HL-60 (cell line): ENCODE measurements at regions not wholly inside any gene's neighbourhood (a gene's known extent, or its start where the extent isn't known, plus 50 kb on each side); places are given as distances from the start of the nearest gene placed in this dataset.

Experiments
- DNase-seq, 2 experiments: peaks; one replicate each; pipeline ENCODE4 v3.0.0-alpha.2; 2010 to 2020; ENCODE audit warnings: low read depth in 1 of 2, low spot score in 1 of 2
- H3K27ac ChIP-seq: fragments of 250-450 bp; sonication (Bioruptor Pico); replicated peaks from 2 replicates; pipeline ENCODE4 v1.5.1; 2020; ENCODE audit warnings: mild to moderate bottlenecking, moderate library complexity
- H3K27me3 ChIP-seq: fragments of 250-450 bp; sonication (Bioruptor Pico); 2 replicates; pipeline ENCODE4 v1.5.1; 2021; ENCODE audit warnings: mild to moderate bottlenecking, moderate library complexity; ENCODE audit not compliant: insufficient read depth, poor library complexity, severe bottlenecking
- H3K4me3 ChIP-seq: replicated peaks from 2 replicates; pipeline ENCODE4 v1.5.1; 2011; ENCODE audit warnings: mild to moderate bottlenecking, control low read depth, low read length; ENCODE audit not compliant: insufficient read depth
- CTCF ChIP-seq: IDR thresholded peaks from one replicate; pipeline ENCODE4 v1.5.1; 2011; ENCODE audit warnings: low read length, control low read depth, inconsistent platforms; ENCODE audit not compliant: insufficient read depth
- GABPA ChIP-seq: IDR thresholded peaks from 2 replicates; pipeline ENCODE4 v1.6.1; 2012; ENCODE audit warnings: low read depth
- POLR2AphosphoS5 ChIP-seq: IDR thresholded peaks from 2 replicates; pipeline ENCODE4 v1.6.1; 2012; ENCODE audit warnings: low read depth
- REST ChIP-seq: IDR thresholded peaks from 2 replicates; pipeline ENCODE4 v1.6.1; 2012; ENCODE audit warnings: low read depth; ENCODE audit not compliant: insufficient replicate concordance
- SPI1 ChIP-seq: IDR thresholded peaks from 2 replicates; pipeline ENCODE4 v1.6.1; 2012; ENCODE audit warnings: low read depth, mild to moderate bottlenecking, borderline replicate concordance

GRCh38 chr7:66537380-66537779 is 91.3 kb upstream of the KCTD7 start:
- DNase-seq, result no peak
- Histone ChIP-seq H3K27me3 (no peaks in the 10 kb centered on the region), H3K4me3 (no peak overlapping the region), H3K27ac (no peak overlapping the region)
- no peak for TF ChIP-seq POLR2AphosphoS5
- no peak for TF ChIP-seq GABPA
- no peak for TF ChIP-seq SPI1
- TF ChIP-seq CTCF, result no peak
- TF ChIP-seq REST, result no peak

GRCh38 chr7:66537876-66538275 is 90.8 kb upstream of the KCTD7 start:
- TF ChIP-seq POLR2AphosphoS5, result no peak
- DNase-seq, result no peak
- Histone ChIP-seq H3K27ac (no peak overlapping the region), H3K27me3 (no peaks in the 10 kb centered on the region), H3K4me3 (no peak overlapping the region)

- H3K27ac ChIP-seq, result no peak overlapping the region
- no peak for TF ChIP-seq REST
- no peak for TF ChIP-seq SPI1
- no peak for TF ChIP-seq CTCF
- TF ChIP-seq GABPA, result no peak
- no peak for TF ChIP-seq POLR2AphosphoS5
These were observed 89.4 kb upstream of the KCTD7 start for GRCh38 chr7:66539264-66539623.

GRCh38 chr7:66539902-66540375 is 88.7 kb upstream of the KCTD7 start:
- Histone ChIP-seq H3K27me3 (no peaks in the 10 kb centered on the region), H3K4me3 (no peak overlapping the region), H3K27ac (no peak overlapping the region)
- TF ChIP-seq CTCF, result no peak
- TF ChIP-seq POLR2AphosphoS5, result no peak
- TF ChIP-seq GABPA, result no peak
- no peak for TF ChIP-seq REST
- no peak for TF ChIP-seq SPI1
- no peak for DNase-seq

More at GRCh38 chr7:66539264-66539623, 89.4 kb upstream of the KCTD7 start:
- no peak for DNase-seq
- Histone ChIP-seq H3K27me3 (no peaks in the 10 kb centered on the region), H3K4me3 (no peak overlapping the region)
